Hepatocyte (in vitro differentiated cells): ENCODE measurements at regions not wholly inside any gene's neighbourhood (a gene's known extent, or its start where the extent isn't known, plus 50 kb on each side); places are given as distances from the start of the nearest gene placed in this dataset.

ENCODE experiments used
- EZH2phosphoT487 ChIP-seq: fragments of 200-600 bp; sonication (generic); IDR thresholded peaks from one replicate; pipeline ENCODE4 v1.6.1; 2018; ENCODE audit warnings: antibody characterized with exemption, mild to moderate bottlenecking, low read depth, moderate library complexity; ENCODE audit not compliant: unreplicated experiment, severe bottlenecking
- TF ChIP-seq, protein P1 (sequence below): fragments of 200-600 bp; sonication (generic); IDR thresholded peaks from 2 replicates; pipeline ENCODE4 v1.5.1; 2016; ENCODE audit warnings: antibody characterized with exemption, mild to moderate bottlenecking; ENCODE audit not compliant: poor library complexity

DNA sequence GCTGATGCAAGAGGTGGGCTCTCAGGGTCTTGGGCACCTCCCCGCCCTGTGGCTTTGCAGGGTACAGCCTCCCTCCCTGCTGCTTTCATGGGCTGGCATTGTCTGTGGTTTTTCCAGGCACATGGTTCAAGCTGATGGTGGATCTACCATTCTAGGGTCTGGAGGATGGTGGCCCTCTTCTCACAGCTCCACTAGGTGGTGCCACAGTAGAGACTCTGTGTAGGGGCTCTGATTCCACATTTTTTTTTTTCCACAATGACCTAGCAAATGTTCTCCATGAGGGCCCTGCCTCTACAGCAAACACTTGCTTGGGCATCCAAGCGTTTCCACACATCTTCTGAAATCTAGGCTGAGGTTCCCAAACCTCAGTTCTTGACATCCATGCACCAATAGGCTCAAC is 657.9 kb upstream of the CT83 start:
- TF ChIP-seq, protein P1, sequence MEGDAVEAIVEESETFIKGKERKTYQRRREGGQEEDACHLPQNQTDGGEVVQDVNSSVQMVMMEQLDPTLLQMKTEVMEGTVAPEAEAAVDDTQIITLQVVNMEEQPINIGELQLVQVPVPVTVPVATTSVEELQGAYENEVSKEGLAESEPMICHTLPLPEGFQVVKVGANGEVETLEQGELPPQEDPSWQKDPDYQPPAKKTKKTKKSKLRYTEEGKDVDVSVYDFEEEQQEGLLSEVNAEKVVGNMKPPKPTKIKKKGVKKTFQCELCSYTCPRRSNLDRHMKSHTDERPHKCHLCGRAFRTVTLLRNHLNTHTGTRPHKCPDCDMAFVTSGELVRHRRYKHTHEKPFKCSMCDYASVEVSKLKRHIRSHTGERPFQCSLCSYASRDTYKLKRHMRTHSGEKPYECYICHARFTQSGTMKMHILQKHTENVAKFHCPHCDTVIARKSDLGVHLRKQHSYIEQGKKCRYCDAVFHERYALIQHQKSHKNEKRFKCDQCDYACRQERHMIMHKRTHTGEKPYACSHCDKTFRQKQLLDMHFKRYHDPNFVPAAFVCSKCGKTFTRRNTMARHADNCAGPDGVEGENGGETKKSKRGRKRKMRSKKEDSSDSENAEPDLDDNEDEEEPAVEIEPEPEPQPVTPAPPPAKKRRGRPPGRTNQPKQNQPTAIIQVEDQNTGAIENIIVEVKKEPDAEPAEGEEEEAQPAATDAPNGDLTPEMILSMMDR = no peak
- TF ChIP-seq EZH2phosphoT487 = no peak
